GM23338 (cell line): ENCODE measurements at regions not wholly inside any gene's neighbourhood (a gene's known extent, or its start where the extent isn't known, plus 50 kb on each side); places are given as distances from the start of the nearest gene placed in this dataset.

Experiments used
- ATAC-seq: fragments of 200-7000 bp; cut with Tn5 transposase; 3 replicates; pipeline ENCODE4 v1.9.1; 2020
- DNase-seq: peaks from one replicate; pipeline ENCODE4 v3.0.0-alpha.2; 2015; ENCODE audit warnings: low spot score
- H2AFZ ChIP-seq: fragments of 200-600 bp; sonication (generic); 2 replicates; pipeline ENCODE4 v1.8.0; 2016; ENCODE audit warnings: antibody characterized with exemption, mild to moderate bottlenecking, moderate library complexity
- H3F3A ChIP-seq: fragments of 200-600 bp; sonication (generic); replicated peaks from 2 replicates; pipeline ENCODE4 v1.8.0; 2017; ENCODE audit warnings: antibody characterized with exemption, mixed run types, low read depth
- H3K27ac ChIP-seq: fragments of 200-600 bp; sonication (generic); 2 replicates; pipeline ENCODE4 v1.6.1; 2016; ENCODE audit warnings: low read depth
- H3K27me3 ChIP-seq: fragments of 200-600 bp; sonication (generic); 2 replicates; pipeline ENCODE4 v1.8.0; 2016; ENCODE audit warnings: mild to moderate bottlenecking, mixed run types, moderate library complexity; ENCODE audit not compliant: insufficient read depth
- H3K36me3 ChIP-seq: fragments of 200-600 bp; sonication (generic); 2 replicates; pipeline ENCODE4 v1.8.0; 2016; ENCODE audit warnings: mild to moderate bottlenecking; ENCODE audit not compliant: insufficient read depth
- H3K4me1 ChIP-seq: fragments of 200-600 bp; sonication (generic); 2 replicates; pipeline ENCODE4 v1.8.0; 2016; ENCODE audit warnings: mild to moderate bottlenecking, moderate library complexity; ENCODE audit not compliant: insufficient read depth
- H3K4me2 ChIP-seq: fragments of 200-600 bp; sonication (generic); 2 replicates; pipeline ENCODE4 v1.7.1; 2017; ENCODE audit warnings: mixed run types
- H3K4me3 ChIP-seq: fragments of 200-600 bp; sonication (generic); 2 replicates; pipeline ENCODE4 v1.6.1; 2016; ENCODE audit warnings: mixed run types
- H3K79me2 ChIP-seq: fragments of 200-600 bp; sonication (generic); replicated peaks from 2 replicates; pipeline ENCODE4 v1.8.0; 2017; ENCODE audit warnings: mild to moderate bottlenecking; ENCODE audit not compliant: insufficient read depth
- H3K9me2 ChIP-seq: fragments of 200-600 bp; sonication (generic); 2 replicates; pipeline ENCODE4 v1.8.0; 2017; ENCODE audit not compliant: insufficient read depth
- H4K20me1 ChIP-seq: fragments of 200-600 bp; sonication (generic); replicated peaks from 2 replicates; pipeline ENCODE4 v1.8.0; 2017; ENCODE audit warnings: mild to moderate bottlenecking; ENCODE audit not compliant: insufficient read depth
- H3K27ac Mint-ChIP-seq: 2 replicates; pipeline ENCODE4 v1.8.0; 2020; ENCODE audit warnings: inconsistent platforms, mild to moderate bottlenecking, moderate library complexity, mixed read lengths
- H3K27me3 Mint-ChIP-seq: 3 replicates; pipeline ENCODE4 v1.8.0; 2022; ENCODE audit warnings: low read depth, mild to moderate bottlenecking, moderate library complexity, mixed read lengths, inconsistent platforms; ENCODE audit not compliant: insufficient read depth, poor library complexity
- H3K36me3 Mint-ChIP-seq: 3 replicates; pipeline ENCODE4 v1.8.0; 2021; ENCODE audit warnings: low read depth, mild to moderate bottlenecking, inconsistent platforms, moderate library complexity, mixed read lengths
- H3K4me1 Mint-ChIP-seq: 3 replicates; pipeline ENCODE4 v1.8.0; 2020; ENCODE audit warnings: mild to moderate bottlenecking, inconsistent platforms, mixed read lengths
- H3K4me3 Mint-ChIP-seq: 3 replicates; pipeline ENCODE4 v1.8.0; 2021; ENCODE audit warnings: moderate library complexity, mild to moderate bottlenecking, inconsistent platforms, mixed read lengths
- H3K9me3 Mint-ChIP-seq: 3 replicates; pipeline ENCODE4 v1.8.0; 2020; ENCODE audit warnings: moderate library complexity, mild to moderate bottlenecking, inconsistent platforms, mixed read lengths
- CREB1 ChIP-seq: fragments of 250-450 bp; sonication (Bioruptor Pico); IDR thresholded peaks from 2 replicates; pipeline ENCODE4 v1.5.0; 2020; ENCODE audit warnings: low read depth, mild to moderate bottlenecking, moderate library complexity
- EZH2 ChIP-seq: fragments of 200-600 bp; sonication (generic); IDR thresholded peaks from one replicate; pipeline ENCODE4 v1.8.0; 2017; ENCODE audit warnings: antibody characterized with exemption, mild to moderate bottlenecking, low read depth; ENCODE audit not compliant: unreplicated experiment
- EZH2phosphoT487 ChIP-seq: fragments of 200-600 bp; sonication (generic); IDR thresholded peaks from one replicate; pipeline ENCODE4 v1.8.1; 2018; ENCODE audit warnings: antibody characterized with exemption; ENCODE audit not compliant: unreplicated experiment
- JUNB ChIP-seq: IDR thresholded peaks from one replicate; pipeline ENCODE4 v1.6.1; 2016; ENCODE audit warnings: antibody characterized with exemption; ENCODE audit not compliant: unreplicated experiment
- STAT1 ChIP-seq: IDR thresholded peaks from one replicate; pipeline ENCODE4 v1.6.1; 2016; ENCODE audit warnings: antibody characterized with exemption; ENCODE audit not compliant: unreplicated experiment
- ZNF331 ChIP-seq: fragments of 250-450 bp; sonication (Bioruptor Pico); IDR thresholded peaks from 2 replicates; pipeline ENCODE4 v1.5.0; 2020; ENCODE audit warnings: low read depth, mild to moderate bottlenecking, moderate library complexity
- TF ChIP-seq, protein P1 (sequence below): fragments of 250-450 bp; sonication (Bioruptor Pico); IDR thresholded peaks from 2 replicates; pipeline ENCODE4 v1.5.0; 2020; ENCODE audit warnings: mild to moderate bottlenecking, moderate library complexity
- TF ChIP-seq, protein P2 (sequence below), 2 experiments: fragments of 200-600 bp in 1 of 2; sonication (generic) in 1 of 2; conservative IDR thresholded peaks; 2 replicates each; pipeline versions ENCODE4 v1.5.1 to v1.6.1; 2016 to 2017; ENCODE audit warnings: antibody characterized with exemption in 2 of 2, low read depth in 2 of 2, mild to moderate bottlenecking in 2 of 2, moderate library complexity in 1 of 2
- TF ChIP-seq, protein P3 (sequence below): IDR thresholded peaks from 2 replicates; pipeline ENCODE4 v1.6.1; 2016; ENCODE audit warnings: antibody characterized with exemption
- TF ChIP-seq, protein P4 (sequence below): IDR thresholded peaks from one replicate; pipeline ENCODE4 v1.6.1; 2018; ENCODE audit warnings: antibody characterized with exemption; ENCODE audit not compliant: unreplicated experiment

DNA sequence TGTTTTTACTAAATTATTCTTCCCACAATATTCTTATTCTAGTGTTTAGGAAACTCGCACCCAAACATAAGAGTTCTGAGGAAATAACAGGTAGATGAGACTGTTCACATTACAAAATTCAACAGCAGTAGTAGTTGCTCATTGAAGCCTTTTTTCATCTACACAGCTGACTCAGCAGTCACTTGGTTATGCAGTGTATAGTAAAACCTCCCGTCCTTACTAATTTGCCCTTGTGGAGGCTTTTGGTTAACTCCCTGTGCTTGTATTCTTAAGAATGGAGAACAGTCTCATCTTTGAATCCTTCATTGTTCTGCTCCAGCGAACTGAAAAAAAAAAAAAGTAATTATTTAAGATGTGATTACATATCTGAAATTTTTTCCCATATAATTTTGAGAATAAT is 1716.6 kb downstream of the PCDH7 start (continued):
- TF ChIP-seq, protein P1, sequence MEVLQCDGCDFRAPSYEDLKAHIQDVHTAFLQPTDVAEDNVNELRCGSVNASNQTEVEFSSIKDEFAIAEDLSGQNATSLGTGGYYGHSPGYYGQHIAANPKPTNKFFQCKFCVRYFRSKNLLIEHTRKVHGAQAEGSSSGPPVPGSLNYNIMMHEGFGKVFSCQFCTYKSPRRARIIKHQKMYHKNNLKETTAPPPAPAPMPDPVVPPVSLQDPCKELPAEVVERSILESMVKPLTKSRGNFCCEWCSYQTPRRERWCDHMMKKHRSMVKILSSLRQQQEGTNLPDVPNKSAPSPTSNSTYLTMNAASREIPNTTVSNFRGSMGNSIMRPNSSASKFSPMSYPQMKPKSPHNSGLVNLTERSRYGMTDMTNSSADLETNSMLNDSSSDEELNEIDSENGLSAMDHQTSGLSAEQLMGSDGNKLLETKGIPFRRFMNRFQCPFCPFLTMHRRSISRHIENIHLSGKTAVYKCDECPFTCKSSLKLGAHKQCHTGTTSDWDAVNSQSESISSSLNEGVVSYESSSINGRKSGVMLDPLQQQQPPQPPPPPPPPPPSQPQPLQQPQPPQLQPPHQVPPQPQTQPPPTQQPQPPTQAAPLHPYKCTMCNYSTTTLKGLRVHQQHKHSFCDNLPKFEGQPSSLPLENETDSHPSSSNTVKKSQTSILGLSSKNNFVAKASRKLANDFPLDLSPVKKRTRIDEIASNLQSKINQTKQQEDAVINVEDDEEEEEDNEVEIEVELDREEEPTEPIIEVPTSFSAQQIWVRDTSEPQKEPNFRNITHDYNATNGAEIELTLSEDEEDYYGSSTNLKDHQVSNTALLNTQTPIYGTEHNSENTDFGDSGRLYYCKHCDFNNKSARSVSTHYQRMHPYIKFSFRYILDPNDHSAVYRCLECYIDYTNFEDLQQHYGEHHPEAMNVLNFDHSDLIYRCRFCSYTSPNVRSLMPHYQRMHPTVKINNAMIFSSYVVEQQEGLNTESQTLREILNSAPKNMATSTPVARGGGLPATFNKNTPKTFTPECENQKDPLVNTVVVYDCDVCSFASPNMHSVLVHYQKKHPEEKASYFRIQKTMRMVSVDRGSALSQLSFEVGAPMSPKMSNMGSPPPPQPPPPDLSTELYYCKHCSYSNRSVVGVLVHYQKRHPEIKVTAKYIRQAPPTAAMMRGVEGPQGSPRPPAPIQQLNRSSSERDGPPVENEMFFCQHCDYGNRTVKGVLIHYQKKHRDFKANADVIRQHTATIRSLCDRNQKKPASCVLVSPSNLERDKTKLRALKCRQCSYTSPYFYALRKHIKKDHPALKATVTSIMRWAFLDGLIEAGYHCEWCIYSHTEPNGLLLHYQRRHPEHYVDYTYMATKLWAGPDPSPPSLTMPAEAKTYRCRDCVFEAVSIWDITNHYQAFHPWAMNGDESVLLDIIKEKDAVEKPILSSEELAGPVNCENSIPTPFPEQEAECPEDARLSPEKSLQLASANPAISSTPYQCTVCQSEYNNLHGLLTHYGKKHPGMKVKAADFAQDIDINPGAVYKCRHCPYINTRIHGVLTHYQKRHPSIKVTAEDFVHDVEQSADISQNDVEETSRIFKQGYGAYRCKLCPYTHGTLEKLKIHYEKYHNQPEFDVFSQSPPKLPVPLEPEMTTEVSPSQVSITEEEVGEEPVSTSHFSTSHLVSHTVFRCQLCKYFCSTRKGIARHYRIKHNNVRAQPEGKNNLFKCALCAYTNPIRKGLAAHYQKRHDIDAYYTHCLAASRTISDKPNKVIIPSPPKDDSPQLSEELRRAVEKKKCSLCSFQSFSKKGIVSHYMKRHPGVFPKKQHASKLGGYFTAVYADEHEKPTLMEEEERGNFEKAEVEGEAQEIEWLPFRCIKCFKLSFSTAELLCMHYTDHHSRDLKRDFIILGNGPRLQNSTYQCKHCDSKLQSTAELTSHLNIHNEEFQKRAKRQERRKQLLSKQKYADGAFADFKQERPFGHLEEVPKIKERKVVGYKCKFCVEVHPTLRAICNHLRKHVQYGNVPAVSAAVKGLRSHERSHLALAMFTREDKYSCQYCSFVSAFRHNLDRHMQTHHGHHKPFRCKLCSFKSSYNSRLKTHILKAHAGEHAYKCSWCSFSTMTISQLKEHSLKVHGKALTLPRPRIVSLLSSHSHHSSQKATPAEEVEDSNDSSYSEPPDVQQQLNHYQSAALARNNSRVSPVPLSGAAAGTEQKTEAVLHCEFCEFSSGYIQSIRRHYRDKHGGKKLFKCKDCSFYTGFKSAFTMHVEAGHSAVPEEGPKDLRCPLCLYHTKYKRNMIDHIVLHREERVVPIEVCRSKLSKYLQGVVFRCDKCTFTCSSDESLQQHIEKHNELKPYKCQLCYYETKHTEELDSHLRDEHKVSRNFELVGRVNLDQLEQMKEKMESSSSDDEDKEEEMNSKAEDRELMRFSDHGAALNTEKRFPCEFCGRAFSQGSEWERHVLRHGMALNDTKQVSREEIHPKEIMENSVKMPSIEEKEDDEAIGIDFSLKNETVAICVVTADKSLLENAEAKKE (CRISPR knock-in tag): no peak
- no peak for TF ChIP-seq STAT1
- no peak for TF ChIP-seq CREB1 (CRISPR knock-in tag)

DNA sequence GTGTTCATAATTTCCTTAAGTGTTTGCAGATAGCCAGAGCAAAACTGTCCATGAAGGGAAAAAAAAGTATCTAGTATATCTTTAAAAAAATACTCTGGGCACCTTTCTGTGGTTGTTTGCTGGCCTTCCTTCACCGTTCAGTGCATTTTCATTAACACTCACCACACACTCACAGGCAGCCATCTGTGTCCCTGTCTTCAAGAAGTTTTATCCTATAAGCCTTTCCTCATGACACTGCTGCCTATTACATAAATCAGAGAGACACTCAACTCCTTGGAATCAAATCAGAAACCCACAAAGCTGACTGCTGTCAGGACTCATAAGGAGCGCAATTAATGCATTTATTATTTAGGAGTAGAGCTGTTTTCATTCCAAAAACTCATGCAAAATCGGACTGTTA is 1720.2 kb downstream of the PCDH7 start:
- ATAC-seq (no peak), DNase-seq (no peak)
- Histone ChIP-seq H3K4me3 (no peak overlapping the region), H4K20me1 (no peaks in the 10 kb centered on the region), H3K79me2 (no peaks in the 10 kb centered on the region), H3K4me1 (no peaks in the 10 kb centered on the region), H3K4me2 (no peak overlapping the region), H3K36me3 (no peaks in the 10 kb centered on the region), H3K9me2 (no peaks in the 10 kb centered on the region), H2AFZ (no peak overlapping the region), H3K27me3 (no peaks in the 10 kb centered on the region), H3K27ac (no peak overlapping the region), H3F3A (no peaks in the 10 kb centered on the region)
- Mint-ChIP-seq H3K27ac (no peak overlapping the region), H3K27me3 (no peaks in the 10 kb centered on the region), H3K4me1 (no peaks in the 10 kb centered on the region), H3K9me3 (no peaks in the 10 kb centered on the region), H3K4me3 (no peak overlapping the region), H3K36me3 (no peaks in the 10 kb centered on the region)
- TF ChIP-seq, protein P2, sequence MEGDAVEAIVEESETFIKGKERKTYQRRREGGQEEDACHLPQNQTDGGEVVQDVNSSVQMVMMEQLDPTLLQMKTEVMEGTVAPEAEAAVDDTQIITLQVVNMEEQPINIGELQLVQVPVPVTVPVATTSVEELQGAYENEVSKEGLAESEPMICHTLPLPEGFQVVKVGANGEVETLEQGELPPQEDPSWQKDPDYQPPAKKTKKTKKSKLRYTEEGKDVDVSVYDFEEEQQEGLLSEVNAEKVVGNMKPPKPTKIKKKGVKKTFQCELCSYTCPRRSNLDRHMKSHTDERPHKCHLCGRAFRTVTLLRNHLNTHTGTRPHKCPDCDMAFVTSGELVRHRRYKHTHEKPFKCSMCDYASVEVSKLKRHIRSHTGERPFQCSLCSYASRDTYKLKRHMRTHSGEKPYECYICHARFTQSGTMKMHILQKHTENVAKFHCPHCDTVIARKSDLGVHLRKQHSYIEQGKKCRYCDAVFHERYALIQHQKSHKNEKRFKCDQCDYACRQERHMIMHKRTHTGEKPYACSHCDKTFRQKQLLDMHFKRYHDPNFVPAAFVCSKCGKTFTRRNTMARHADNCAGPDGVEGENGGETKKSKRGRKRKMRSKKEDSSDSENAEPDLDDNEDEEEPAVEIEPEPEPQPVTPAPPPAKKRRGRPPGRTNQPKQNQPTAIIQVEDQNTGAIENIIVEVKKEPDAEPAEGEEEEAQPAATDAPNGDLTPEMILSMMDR (conservative IDR thresholded peaks at IDR 0.05; ENCODE audit: low read depth in 2 of 2): no peak
- no peak for TF ChIP-seq ZNF331 (CRISPR knock-in tag)
- no peak for TF ChIP-seq EZH2phosphoT487
- TF ChIP-seq JUNB: no peak
- TF ChIP-seq, protein P3, sequence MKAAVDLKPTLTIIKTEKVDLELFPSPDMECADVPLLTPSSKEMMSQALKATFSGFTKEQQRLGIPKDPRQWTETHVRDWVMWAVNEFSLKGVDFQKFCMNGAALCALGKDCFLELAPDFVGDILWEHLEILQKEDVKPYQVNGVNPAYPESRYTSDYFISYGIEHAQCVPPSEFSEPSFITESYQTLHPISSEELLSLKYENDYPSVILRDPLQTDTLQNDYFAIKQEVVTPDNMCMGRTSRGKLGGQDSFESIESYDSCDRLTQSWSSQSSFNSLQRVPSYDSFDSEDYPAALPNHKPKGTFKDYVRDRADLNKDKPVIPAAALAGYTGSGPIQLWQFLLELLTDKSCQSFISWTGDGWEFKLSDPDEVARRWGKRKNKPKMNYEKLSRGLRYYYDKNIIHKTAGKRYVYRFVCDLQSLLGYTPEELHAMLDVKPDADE: no peak
- TF ChIP-seq CREB1 (CRISPR knock-in tag): no peak
- TF ChIP-seq EZH2: no peak
- TF ChIP-seq, protein P4, sequence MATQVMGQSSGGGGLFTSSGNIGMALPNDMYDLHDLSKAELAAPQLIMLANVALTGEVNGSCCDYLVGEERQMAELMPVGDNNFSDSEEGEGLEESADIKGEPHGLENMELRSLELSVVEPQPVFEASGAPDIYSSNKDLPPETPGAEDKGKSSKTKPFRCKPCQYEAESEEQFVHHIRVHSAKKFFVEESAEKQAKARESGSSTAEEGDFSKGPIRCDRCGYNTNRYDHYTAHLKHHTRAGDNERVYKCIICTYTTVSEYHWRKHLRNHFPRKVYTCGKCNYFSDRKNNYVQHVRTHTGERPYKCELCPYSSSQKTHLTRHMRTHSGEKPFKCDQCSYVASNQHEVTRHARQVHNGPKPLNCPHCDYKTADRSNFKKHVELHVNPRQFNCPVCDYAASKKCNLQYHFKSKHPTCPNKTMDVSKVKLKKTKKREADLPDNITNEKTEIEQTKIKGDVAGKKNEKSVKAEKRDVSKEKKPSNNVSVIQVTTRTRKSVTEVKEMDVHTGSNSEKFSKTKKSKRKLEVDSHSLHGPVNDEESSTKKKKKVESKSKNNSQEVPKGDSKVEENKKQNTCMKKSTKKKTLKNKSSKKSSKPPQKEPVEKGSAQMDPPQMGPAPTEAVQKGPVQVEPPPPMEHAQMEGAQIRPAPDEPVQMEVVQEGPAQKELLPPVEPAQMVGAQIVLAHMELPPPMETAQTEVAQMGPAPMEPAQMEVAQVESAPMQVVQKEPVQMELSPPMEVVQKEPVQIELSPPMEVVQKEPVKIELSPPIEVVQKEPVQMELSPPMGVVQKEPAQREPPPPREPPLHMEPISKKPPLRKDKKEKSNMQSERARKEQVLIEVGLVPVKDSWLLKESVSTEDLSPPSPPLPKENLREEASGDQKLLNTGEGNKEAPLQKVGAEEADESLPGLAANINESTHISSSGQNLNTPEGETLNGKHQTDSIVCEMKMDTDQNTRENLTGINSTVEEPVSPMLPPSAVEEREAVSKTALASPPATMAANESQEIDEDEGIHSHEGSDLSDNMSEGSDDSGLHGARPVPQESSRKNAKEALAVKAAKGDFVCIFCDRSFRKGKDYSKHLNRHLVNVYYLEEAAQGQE: no peak
- TF ChIP-seq STAT1: no peak
